Hepatocyte (in vitro differentiated cells): ENCODE measurements at regions not wholly inside any gene's neighbourhood (a gene's known extent, or its start where the extent isn't known, plus 50 kb on each side); places are given as distances from the start of the nearest gene placed in this dataset.

Experiments
- DNase-seq: peaks from one replicate; pipeline ENCODE4 v3.0.0-alpha.2; 2016; ENCODE audit warnings: low spot score
- H2AFZ ChIP-seq: fragments of 200-600 bp; sonication (generic); 2 replicates; pipeline ENCODE4 v1.6.0; 2016; ENCODE audit warnings: antibody characterized with exemption, mild to moderate bottlenecking
- H3K27ac ChIP-seq: fragments of 200-600 bp; sonication (generic); 2 replicates; pipeline ENCODE4 v1.5.1; 2016; ENCODE audit warnings: mild to moderate bottlenecking
- H3K27me3 ChIP-seq: fragments of 200-600 bp; sonication (generic); 2 replicates; pipeline ENCODE4 v1.6.1; 2016
- H3K36me3 ChIP-seq: fragments of 200-600 bp; sonication (generic); replicated peaks from 2 replicates; pipeline ENCODE4 v1.5.1; 2016; ENCODE audit warnings: low read depth; ENCODE audit not compliant: insufficient read depth
- H3K4me1 ChIP-seq: fragments of 200-600 bp; sonication (generic); 2 replicates; pipeline ENCODE4 v1.5.1; 2016; ENCODE audit warnings: mild to moderate bottlenecking, moderate library complexity; ENCODE audit not compliant: insufficient read depth
- H3K4me2 ChIP-seq: fragments of 200-600 bp; sonication (generic); 2 replicates; pipeline ENCODE4 v1.6.0; 2016
- H3K4me3 ChIP-seq: fragments of 200-600 bp; sonication (generic); 2 replicates; pipeline ENCODE4 v1.5.1; 2016; ENCODE audit warnings: mild to moderate bottlenecking
- H3K79me2 ChIP-seq: fragments of 200-600 bp; sonication (generic); 2 replicates; pipeline ENCODE4 v1.6.0; 2017; ENCODE audit warnings: mild to moderate bottlenecking
- H3K9me2 ChIP-seq: fragments of 200-600 bp; sonication (generic); replicated peaks from 2 replicates; pipeline ENCODE4 v1.6.0; 2017; ENCODE audit warnings: mild to moderate bottlenecking; ENCODE audit not compliant: insufficient read depth
- H3K9me3 ChIP-seq: fragments of 200-600 bp; sonication (generic); 2 replicates; pipeline ENCODE4 v1.5.1; 2016; ENCODE audit warnings: low read depth, mild to moderate bottlenecking
- H4K20me1 ChIP-seq: fragments of 200-600 bp; sonication (generic); 2 replicates; pipeline ENCODE4 v1.6.0; 2016; ENCODE audit warnings: mild to moderate bottlenecking; ENCODE audit not compliant: insufficient read depth, poor library complexity, severe bottlenecking
- CTCF ChIP-seq: fragments of 200-600 bp; sonication (generic); IDR thresholded peaks from 2 replicates; pipeline ENCODE4 v1.5.1; 2016; ENCODE audit warnings: antibody characterized with exemption, mild to moderate bottlenecking; ENCODE audit not compliant: poor library complexity
- EZH2 ChIP-seq: fragments of 200-600 bp; sonication (generic); IDR thresholded peaks from 2 replicates; pipeline ENCODE4 v1.6.1; 2016; ENCODE audit warnings: antibody characterized with exemption, mild to moderate bottlenecking, borderline replicate concordance
- EZH2phosphoT487 ChIP-seq: fragments of 200-600 bp; sonication (generic); IDR thresholded peaks from one replicate; pipeline ENCODE4 v1.6.1; 2018; ENCODE audit warnings: antibody characterized with exemption, mild to moderate bottlenecking, low read depth, moderate library complexity; ENCODE audit not compliant: unreplicated experiment, severe bottlenecking
- WGBS: methylation state at CpG from one replicate; pipeline ENCODE4 v1.1.6; 2016; ENCODE audit warnings: low lambda C conversion rate; ENCODE audit errors: missing lambda C conversion rate; 5-methylcytosine and 5-hydroxymethylcytosine counted together

- no peak overlapping the region for H3K4me3 ChIP-seq
- peaks cover 21% of the 10 kb centered on the region for H3K4me1 ChIP-seq
- peak overlapping the region; percentile 88 for H3K27ac ChIP-seq
- no peaks in the 10 kb centered on the region for H3K79me2 ChIP-seq
- TF ChIP-seq CTCF, result no peak
- TF ChIP-seq EZH2, result no peak
- no peak for TF ChIP-seq EZH2phosphoT487
- H3K36me3 ChIP-seq, result no peaks in the 10 kb centered on the region
- no peaks in the 10 kb centered on the region for H3K9me3 ChIP-seq
- WGBS, result 76% methylated on average over 6 of the region's 6 CpGs
- no peaks in the 10 kb centered on the region for H3K27me3 ChIP-seq
- no peaks in the 10 kb centered on the region for H3K9me2 ChIP-seq
- H4K20me1 ChIP-seq, result no peaks in the 10 kb centered on the region
- DNase-seq, result no peak
- H2AFZ ChIP-seq, result peak overlapping the region; percentile 38
- H3K4me2 ChIP-seq, result peak overlapping the region; percentile 33
Observed at GRCh38 chr10:88062385-88062784, 199.0 kb downstream of the PTEN start.

- Histone ChIP-seq H3K9me2 (no peaks in the 10 kb centered on the region), H4K20me1 (no peaks in the 10 kb centered on the region), H3K79me2 (no peaks in the 10 kb centered on the region), H2AFZ (peak overlapping the region; percentile 38), H3K27ac (peak overlapping the region; percentile 88), H3K4me1 (peaks cover 21% of the 10 kb centered on the region), H3K9me3 (no peaks in the 10 kb centered on the region), H3K36me3 (no peaks in the 10 kb centered on the region), H3K4me3 (no peak overlapping the region), H3K4me2 (peak overlapping the region; percentile 33), H3K27me3 (no peaks in the 10 kb centered on the region)
- 46% methylated on average over 4 of the region's 4 CpGs for WGBS
- no peak for DNase-seq
- TF ChIP-seq EZH2phosphoT487, result no peak
- no peak for TF ChIP-seq EZH2
- no peak for TF ChIP-seq CTCF
Observed at GRCh38 chr10:88062798-88063472, 199.5 kb downstream of the PTEN start.

GRCh38 chr10:88063861-88064557 is 200.6 kb downstream of the PTEN start:
- no peaks in the 10 kb centered on the region for H4K20me1 ChIP-seq
- WGBS, result 38% methylated on average over 4 of the region's 4 CpGs

More at GRCh38 chr10:88063861-88064557, 200.6 kb downstream of the PTEN start:
- Histone ChIP-seq H3K9me2 (no peaks in the 10 kb centered on the region), H3K4me3 (no peak overlapping the region), H3K36me3 (no peaks in the 10 kb centered on the region), H2AFZ (no peak overlapping the region), H3K79me2 (no peaks in the 10 kb centered on the region), H3K27ac (peak overlapping the region; percentile 88), H3K9me3 (no peaks in the 10 kb centered on the region), H3K4me1 (peaks cover 21% of the 10 kb centered on the region), H3K4me2 (no peak overlapping the region), H3K27me3 (no peaks in the 10 kb centered on the region)
- DNase-seq, result no peak
- no peak for TF ChIP-seq EZH2
- no peak for TF ChIP-seq EZH2phosphoT487
- TF ChIP-seq CTCF, result no peak
